SK-N-SH treated with all-trans-retinoic acid at 6 μM for 48 hours (cell line): ENCODE measurements at regions not wholly inside any gene's neighbourhood (a gene's known extent, or its start where the extent isn't known, plus 50 kb on each side); places are given as distances from the start of the nearest gene placed in this dataset.

ENCODE experiments used
- ARNTL ChIP-seq: fragments of 450-650 bp; formaldehyde crosslinking; IDR thresholded peaks from 2 replicates; pipeline ENCODE4 v1.5.0; 2020; ENCODE audit warnings: low read depth, mild to moderate bottlenecking, moderate library complexity, borderline replicate concordance
- CSDC2 ChIP-seq: fragments of 250-450 bp; sonication (Bioruptor Pico); IDR thresholded peaks from 2 replicates; pipeline ENCODE4 v1.5.0; 2020; ENCODE audit warnings: mild to moderate bottlenecking, moderate library complexity
- ESRRG ChIP-seq: fragments of 250-450 bp; sonication (Bioruptor Pico); IDR thresholded peaks from 2 replicates; pipeline ENCODE4 v1.6.1; 2021; ENCODE audit warnings: mild to moderate bottlenecking
- ISL1 ChIP-seq: fragments of 250-450 bp; sonication (Bioruptor Pico); IDR thresholded peaks from 2 replicates; pipeline ENCODE4 v2.1.2; 2022; ENCODE audit warnings: mild to moderate bottlenecking, moderate library complexity
- PATZ1 ChIP-seq: fragments of 250-450 bp; sonication (Bioruptor Pico); IDR thresholded peaks from 2 replicates; pipeline ENCODE4 v1.8.0; 2020; ENCODE audit warnings: mild to moderate bottlenecking, moderate library complexity, borderline replicate concordance
- RARB ChIP-seq: fragments of 250-450 bp; sonication (Bioruptor Pico); IDR thresholded peaks from 2 replicates; pipeline ENCODE4 v1.8.0; 2021; ENCODE audit warnings: mild to moderate bottlenecking, moderate library complexity
- SNAI2 ChIP-seq: fragments of 250-450 bp; sonication (Bioruptor Pico); IDR thresholded peaks from 2 replicates; pipeline ENCODE4 v1.5.0; 2020; ENCODE audit warnings: mild to moderate bottlenecking, moderate library complexity
- TOX ChIP-seq: fragments of 250-450 bp; sonication (Bioruptor Pico); IDR thresholded peaks from 2 replicates; pipeline ENCODE4 v1.8.0; 2021; ENCODE audit warnings: mild to moderate bottlenecking, moderate library complexity, borderline replicate concordance
- ZFP3 ChIP-seq: fragments of 250-450 bp; sonication (Bioruptor Pico); IDR thresholded peaks from 2 replicates; pipeline ENCODE4 v1.5.0; 2020; ENCODE audit warnings: mild to moderate bottlenecking, moderate library complexity
- ZFP30 ChIP-seq: fragments of 450-650 bp; formaldehyde crosslinking; IDR thresholded peaks from 2 replicates; pipeline ENCODE4 v1.5.0; 2022; ENCODE audit warnings: mild to moderate bottlenecking, moderate library complexity
- TF ChIP-seq, protein P1 (sequence below): fragments of 250-450 bp; sonication (Bioruptor Pico); IDR thresholded peaks from 2 replicates; pipeline ENCODE4 v1.8.0; 2021; ENCODE audit warnings: low read depth, mild to moderate bottlenecking, moderate library complexity, borderline replicate concordance

DNA sequence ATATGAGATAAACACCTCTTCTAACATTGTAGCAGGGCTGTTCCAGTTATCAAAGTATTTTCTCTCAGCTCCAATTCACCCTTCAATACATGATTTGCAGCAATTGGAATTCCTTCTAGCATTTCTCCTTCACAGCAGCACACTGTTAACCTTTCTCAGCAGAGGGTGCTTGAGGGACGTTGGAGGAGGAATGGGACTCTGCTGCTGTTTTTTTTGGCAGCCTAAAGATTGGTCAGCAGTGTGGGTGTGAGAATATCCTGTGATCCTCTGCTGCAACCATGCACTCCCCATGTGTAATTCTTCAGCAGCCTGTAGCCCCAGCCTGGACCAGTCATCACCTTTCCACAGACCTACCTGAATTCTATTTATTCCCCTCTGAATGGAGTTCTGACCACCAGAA lies 1708.9 kb upstream of the CELF4 start:
- TF ChIP-seq ZFP3 (CRISPR knock-in tag): no peak
- no peak for TF ChIP-seq ARNTL (CRISPR knock-in tag)
- no peak for TF ChIP-seq ISL1 (CRISPR knock-in tag)
- no peak for TF ChIP-seq RARB
- no peak for TF ChIP-seq PATZ1 (CRISPR knock-in tag)
- no peak for TF ChIP-seq ESRRG
- TF ChIP-seq TOX (CRISPR knock-in tag): no peak
- TF ChIP-seq, protein P1, sequence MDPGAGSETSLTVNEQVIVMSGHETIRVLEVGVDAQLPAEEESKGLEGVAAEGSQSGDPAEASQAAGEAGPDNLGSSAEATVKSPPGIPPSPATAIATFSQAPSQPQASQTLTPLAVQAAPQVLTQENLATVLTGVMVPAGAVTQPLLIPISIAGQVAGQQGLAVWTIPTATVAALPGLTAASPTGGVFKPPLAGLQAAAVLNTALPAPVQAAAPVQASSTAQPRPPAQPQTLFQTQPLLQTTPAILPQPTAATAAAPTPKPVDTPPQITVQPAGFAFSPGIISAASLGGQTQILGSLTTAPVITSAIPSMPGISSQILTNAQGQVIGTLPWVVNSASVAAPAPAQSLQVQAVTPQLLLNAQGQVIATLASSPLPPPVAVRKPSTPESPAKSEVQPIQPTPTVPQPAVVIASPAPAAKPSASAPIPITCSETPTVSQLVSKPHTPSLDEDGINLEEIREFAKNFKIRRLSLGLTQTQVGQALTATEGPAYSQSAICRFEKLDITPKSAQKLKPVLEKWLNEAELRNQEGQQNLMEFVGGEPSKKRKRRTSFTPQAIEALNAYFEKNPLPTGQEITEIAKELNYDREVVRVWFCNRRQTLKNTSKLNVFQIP: no peak
- no peak for TF ChIP-seq ZFP30 (CRISPR knock-in tag)
- TF ChIP-seq CSDC2 (CRISPR knock-in tag): no peak
- no peak for TF ChIP-seq SNAI2 (CRISPR knock-in tag)
